Activated CD4-positive, alpha-beta T cell treated with anti-CD3 and anti-CD28 coated beads, Interleukin-2, amount 10 ng/mL, durations not matched to agents 7 days and 5 days (primary cell): ENCODE measurements at regions not wholly inside any gene's neighbourhood (a gene's known extent, or its start where the extent isn't known, plus 50 kb on each side); places are given as distances from the start of the nearest gene placed in this dataset.

Experiments used
- CTCF ChIA-PET: fragments of 350-600 bp; sonication (Branson Sonifier 250); formaldehyde crosslinking; loops from one replicate; lab custom pipeline; 2021; ENCODE audit warnings: antibody characterized with exemption; lab: Charles Lee
- POLR2A ChIA-PET: fragments of 350-600 bp; sonication (Branson Sonifier 250); formaldehyde crosslinking; loops from one replicate; lab custom pipeline; 2021; ENCODE audit warnings: antibody characterized with exemption; lab: Charles Lee
- DNase-seq: peaks from one replicate; pipeline ENCODE4 v3.0.0-alpha.2; 2020
- H3K27ac Mint-ChIP-seq: one replicate; pipeline ENCODE4 v1.8.0; 2021; ENCODE audit warnings: mild to moderate bottlenecking, moderate library complexity, mixed read lengths
- H3K27me3 Mint-ChIP-seq: one replicate; pipeline ENCODE4 v1.8.0; 2021; ENCODE audit warnings: mixed read lengths
- H3K36me3 Mint-ChIP-seq: one replicate; pipeline ENCODE4 v1.8.0; 2021; ENCODE audit warnings: low read depth, mixed read lengths
- H3K4me1 Mint-ChIP-seq: one replicate; pipeline ENCODE4 v1.8.0; 2021; ENCODE audit warnings: mixed read lengths
- H3K4me3 Mint-ChIP-seq: one replicate; pipeline ENCODE4 v1.8.0; 2021; ENCODE audit warnings: mild to moderate bottlenecking, moderate library complexity, mixed read lengths
- H3K9me3 Mint-ChIP-seq: one replicate; pipeline ENCODE4 v1.8.0; 2021; ENCODE audit warnings: mixed read lengths

DNA sequence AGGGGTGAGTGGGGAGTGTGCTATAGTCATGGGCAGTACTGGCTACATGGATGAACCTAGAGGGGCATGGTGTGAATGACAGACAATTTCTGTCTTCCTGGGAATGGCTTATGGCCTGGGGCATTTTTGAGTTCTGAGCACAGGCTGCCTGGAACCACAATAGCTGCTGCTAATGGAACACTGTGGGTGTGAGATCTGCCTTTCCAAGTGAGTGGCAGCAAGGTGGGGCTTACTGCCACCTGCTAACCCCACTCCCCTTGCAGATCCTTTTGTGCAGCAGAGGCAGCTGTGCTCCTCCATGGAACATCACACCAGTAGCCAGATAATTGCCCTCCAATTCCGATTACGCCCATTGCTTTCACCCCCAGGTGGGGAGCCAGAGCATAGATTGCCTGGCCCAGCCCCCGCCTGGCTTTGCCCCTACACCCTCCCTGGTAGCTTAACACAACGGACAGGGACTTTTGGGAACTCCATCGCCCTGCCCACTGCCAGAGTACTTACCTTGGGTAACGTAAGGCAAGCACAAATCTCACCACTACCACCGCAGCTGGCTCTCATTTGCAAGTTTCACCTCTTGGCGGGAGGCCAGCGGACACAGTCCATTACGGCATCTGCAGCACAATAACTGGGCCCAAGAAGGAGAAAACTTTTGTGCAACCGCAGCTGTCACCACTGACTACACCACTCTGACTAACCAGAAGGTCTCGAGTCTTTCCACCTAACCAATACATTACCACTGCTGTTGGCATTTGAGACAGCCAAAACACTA, 421.2 kb upstream of the NWD2 start:
- H3K4me3 Mint-ChIP-seq = no peak overlapping the region
- no peaks in the 10 kb centered on the region for H3K36me3 Mint-ChIP-seq
- H3K27me3 Mint-ChIP-seq = no peaks in the 10 kb centered on the region
- no peak for DNase-seq
- ChIA-PET CTCF (interaction anchor here (1.2 kb wide), 1 partner anchor 68 kb away, joined by 3 read pairs; no protein-coding TSS in a partner anchor), POLR2A (no interaction called here)
- H3K4me1 Mint-ChIP-seq = no peaks in the 10 kb centered on the region
- H3K27ac Mint-ChIP-seq = no peak overlapping the region
- H3K9me3 Mint-ChIP-seq = no peaks in the 10 kb centered on the region

DNA sequence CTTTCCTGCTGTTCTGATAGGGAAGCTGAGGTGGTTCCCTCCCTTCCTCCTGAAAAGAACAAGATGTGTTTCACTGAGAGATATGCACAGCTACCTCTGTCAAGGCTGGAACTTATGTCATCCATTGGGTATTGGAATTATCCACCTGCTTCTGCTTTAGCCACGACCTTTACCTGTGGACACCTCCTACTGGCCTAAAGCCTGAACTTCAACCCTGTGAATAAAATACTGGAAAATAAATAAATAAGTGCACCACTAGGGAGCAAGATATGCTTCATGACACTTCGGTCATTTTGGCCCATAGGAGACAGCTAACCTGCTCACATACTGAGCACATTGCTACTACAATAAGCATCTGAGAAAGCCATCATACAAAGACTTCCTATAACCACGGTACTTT, 419.9 kb upstream of the NWD2 start:
- H3K9me3 Mint-ChIP-seq = no peaks in the 10 kb centered on the region
- no peaks in the 10 kb centered on the region for H3K4me1 Mint-ChIP-seq
- no peaks in the 10 kb centered on the region for H3K27me3 Mint-ChIP-seq
- H3K27ac Mint-ChIP-seq = no peak overlapping the region
- H3K36me3 Mint-ChIP-seq = no peaks in the 10 kb centered on the region
- CTCF ChIA-PET = interaction anchor here (1.2 kb wide), 1 partner anchor 69 kb away, joined by 3 read pairs; no protein-coding TSS in a partner anchor
- H3K4me3 Mint-ChIP-seq = no peak overlapping the region
- DNase-seq = no peak
- POLR2A ChIA-PET = no interaction called here

DNA sequence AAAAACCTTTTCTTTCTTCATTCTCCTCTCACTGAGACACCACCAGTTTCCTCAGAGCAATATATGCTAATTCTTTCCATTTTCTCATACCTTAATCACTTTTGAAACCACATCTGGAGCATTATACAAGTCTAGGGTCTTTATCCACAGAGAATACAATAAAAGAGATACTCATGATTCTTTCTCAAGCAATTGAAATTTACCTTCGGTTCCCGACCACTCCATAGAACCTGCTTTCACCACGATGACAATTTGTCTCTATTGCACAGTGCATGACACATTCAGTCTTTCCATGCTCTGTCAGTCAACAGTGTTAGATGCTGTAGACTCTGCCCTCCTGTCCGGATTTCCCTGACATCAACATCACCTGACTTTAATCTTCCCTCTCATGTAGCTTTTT, 409.3 kb upstream of the NWD2 start:
- POLR2A ChIA-PET = no interaction called here
- H3K4me1 Mint-ChIP-seq = no peaks in the 10 kb centered on the region
- CTCF ChIA-PET = no interaction called here
- DNase-seq = no peak
- H3K27ac Mint-ChIP-seq = no peak overlapping the region
- no peaks in the 10 kb centered on the region for H3K9me3 Mint-ChIP-seq
- no peak overlapping the region for H3K4me3 Mint-ChIP-seq
- H3K36me3 Mint-ChIP-seq = no peaks in the 10 kb centered on the region
- H3K27me3 Mint-ChIP-seq = no peaks in the 10 kb centered on the region

DNA sequence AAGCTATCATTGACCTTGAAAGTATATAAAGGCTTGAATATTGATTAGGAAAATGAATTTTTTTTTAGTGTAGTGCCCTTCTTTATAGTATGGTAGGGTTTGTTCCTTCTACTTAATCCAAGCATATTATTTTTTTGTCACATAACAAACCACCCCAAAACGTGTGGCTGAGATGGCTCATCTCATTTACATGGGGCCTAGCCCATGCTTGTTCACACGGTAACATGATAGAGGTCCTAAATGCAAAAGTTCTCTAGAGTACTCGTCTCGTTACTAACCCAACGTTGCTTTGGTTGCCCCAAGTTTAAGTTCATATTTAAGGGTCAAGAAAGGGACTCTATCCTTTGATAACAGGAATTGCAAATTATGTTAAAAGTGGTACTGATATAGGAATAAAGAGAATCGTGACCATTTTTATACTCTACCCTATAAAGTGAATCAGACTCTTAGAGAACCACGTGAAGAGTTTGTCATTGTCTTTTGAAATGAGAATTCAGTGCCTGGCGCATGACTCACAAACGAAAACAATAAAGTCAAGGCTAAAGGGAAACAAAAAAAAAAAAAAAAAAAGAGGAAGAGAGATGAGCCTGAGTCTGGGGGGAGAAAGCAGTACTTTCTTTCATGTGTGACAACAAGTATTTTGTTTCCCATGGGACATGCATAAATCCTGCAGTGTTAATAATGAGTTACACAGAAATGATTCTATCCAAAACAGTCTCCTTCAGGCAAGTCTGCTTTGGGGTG, 402.8 kb upstream of the NWD2 start:
- H3K9me3 Mint-ChIP-seq = no peaks in the 10 kb centered on the region
- H3K4me1 Mint-ChIP-seq = peaks cover 7% of the 10 kb centered on the region
- CTCF ChIA-PET = no interaction called here
- POLR2A ChIA-PET = no interaction called here
- no peak for DNase-seq
- no peaks in the 10 kb centered on the region for H3K27me3 Mint-ChIP-seq
- H3K36me3 Mint-ChIP-seq = no peaks in the 10 kb centered on the region
- H3K4me3 Mint-ChIP-seq = no peak overlapping the region
- H3K27ac Mint-ChIP-seq = no peak overlapping the region

DNA sequence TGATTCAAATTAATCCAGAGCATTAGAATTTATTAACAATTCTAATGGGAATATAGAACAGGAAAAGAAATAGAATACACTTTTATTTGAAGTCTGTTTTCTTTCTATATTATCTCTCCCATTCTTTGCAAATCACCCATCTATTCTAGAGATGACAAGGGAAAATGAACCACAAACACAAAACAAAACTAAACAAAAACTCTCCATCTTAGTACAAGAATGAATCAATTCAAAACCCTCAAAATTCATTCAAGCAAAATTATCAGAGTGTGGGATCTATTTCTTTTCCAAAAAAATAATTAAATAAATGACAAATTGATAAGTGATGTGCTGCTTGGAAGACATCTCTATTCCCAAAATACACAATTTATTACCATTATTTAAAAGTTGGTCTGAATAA, 400.1 kb upstream of the NWD2 start:
- POLR2A ChIA-PET = no interaction called here
- no peak overlapping the region for H3K4me3 Mint-ChIP-seq
- peaks cover 7% of the 10 kb centered on the region for H3K4me1 Mint-ChIP-seq
- no peaks in the 10 kb centered on the region for H3K27me3 Mint-ChIP-seq
- H3K9me3 Mint-ChIP-seq = no peaks in the 10 kb centered on the region
- CTCF ChIA-PET = no interaction called here
- no peak overlapping the region for H3K27ac Mint-ChIP-seq
- H3K36me3 Mint-ChIP-seq = no peaks in the 10 kb centered on the region
- no peak for DNase-seq

DNA sequence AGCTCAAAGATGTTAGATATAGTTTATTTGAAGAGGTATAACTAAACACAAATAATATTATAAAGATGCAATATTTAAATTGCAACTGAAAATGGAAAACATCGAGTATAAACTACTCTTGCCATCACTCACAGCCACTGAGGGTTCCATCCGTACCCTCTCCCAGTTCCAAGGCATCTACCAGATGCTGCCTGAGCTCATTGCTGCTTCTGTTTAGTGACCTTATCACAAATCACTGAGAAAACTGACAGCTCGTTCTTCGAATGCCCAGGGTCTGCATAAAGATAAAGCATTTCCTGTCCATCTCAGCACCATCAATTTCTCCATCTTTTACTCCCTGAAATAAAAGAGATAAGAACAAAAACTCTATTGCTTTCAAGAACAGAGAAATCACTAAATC, 391.7 kb upstream of the NWD2 start:
- H3K27ac Mint-ChIP-seq = no peak overlapping the region
- CTCF ChIA-PET = no interaction called here
- POLR2A ChIA-PET = no interaction called here

DNA sequence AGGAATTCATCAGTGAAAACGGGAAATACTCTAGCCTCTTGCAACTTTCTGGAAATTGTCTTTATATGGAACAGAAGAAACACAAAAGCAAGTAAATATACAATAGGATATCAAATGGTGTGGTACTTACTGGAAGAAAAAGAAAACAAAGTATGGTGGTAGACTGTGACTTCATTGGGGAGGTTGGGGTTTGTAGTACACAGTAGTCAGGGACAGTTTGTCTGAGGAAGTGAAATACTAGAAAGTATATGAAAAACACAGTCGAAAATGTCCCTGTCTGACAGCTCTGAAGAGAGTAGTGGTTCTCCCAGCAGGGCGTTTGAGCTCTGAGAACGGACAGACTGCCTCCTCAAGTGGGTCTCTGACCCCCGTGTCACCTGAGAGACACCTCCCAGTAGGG, 390.0 kb upstream of the NWD2 start:
- DNase-seq = no peak
- Mint-ChIP-seq H3K4me3 (no peak overlapping the region), H3K27me3 (no peaks in the 10 kb centered on the region), H3K36me3 (no peaks in the 10 kb centered on the region), H3K4me1 (no peaks in the 10 kb centered on the region), H3K9me3 (peaks cover 3% of the 10 kb centered on the region), H3K27ac (no peak overlapping the region)
- POLR2A ChIA-PET = no interaction called here
- CTCF ChIA-PET = no interaction called here

More for the DNA sequence above, 391.7 kb upstream of the NWD2 start:
- no peaks in the 10 kb centered on the region for H3K36me3 Mint-ChIP-seq
- H3K4me1 Mint-ChIP-seq = no peaks in the 10 kb centered on the region
- H3K9me3 Mint-ChIP-seq = no peaks in the 10 kb centered on the region
- DNase-seq = no peak
- H3K4me3 Mint-ChIP-seq = no peak overlapping the region
- no peaks in the 10 kb centered on the region for H3K27me3 Mint-ChIP-seq

DNA sequence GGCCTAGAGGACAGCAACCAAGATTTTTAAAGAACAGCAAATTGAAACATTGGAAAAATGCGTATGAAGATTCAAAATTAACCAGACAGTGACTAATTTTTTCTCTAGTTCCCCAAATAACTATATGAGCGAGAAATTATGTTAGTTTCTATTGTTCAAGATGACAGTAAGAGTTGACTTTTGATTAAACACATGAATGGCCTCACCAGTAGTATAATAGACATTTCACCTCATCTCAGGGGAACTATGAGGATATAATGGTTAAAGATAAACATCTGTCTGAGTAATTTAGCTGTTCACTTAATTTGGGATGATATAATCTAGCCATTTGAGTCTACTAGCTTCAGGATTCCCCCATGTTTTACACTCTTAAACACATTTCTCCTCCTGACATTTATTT, 380.9 kb upstream of the NWD2 start:
- POLR2A ChIA-PET = no interaction called here
- H3K27me3 Mint-ChIP-seq = no peaks in the 10 kb centered on the region
- DNase-seq = no peak

DNA sequence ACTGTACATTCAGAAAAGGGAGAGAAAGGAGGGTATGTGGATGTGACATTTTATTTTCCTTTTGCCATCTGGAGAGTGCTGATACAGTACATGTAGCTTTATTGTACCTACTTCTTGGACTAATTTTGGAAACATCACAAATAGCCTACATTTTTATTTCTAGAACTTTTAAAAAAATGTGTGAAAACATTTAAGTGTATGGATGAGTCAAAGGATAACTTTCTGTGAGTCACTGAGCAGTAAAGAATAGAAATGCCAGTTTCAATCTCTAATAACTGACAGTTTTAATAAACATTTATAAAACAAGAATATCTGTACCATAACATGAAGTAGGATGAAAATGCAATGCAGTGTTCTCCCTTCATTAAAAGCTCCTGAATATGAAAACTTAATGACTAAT, 374.4 kb upstream of the NWD2 start:
- H3K36me3 Mint-ChIP-seq = no peaks in the 10 kb centered on the region
- DNase-seq = no peak
- H3K4me3 Mint-ChIP-seq = no peak overlapping the region
- H3K27ac Mint-ChIP-seq = no peak overlapping the region
- H3K4me1 Mint-ChIP-seq = no peaks in the 10 kb centered on the region
- CTCF ChIA-PET = interaction anchor here (1.5 kb wide), 1 partner anchor 9 kb away, joined by 3 read pairs; no protein-coding TSS in a partner anchor
- no peaks in the 10 kb centered on the region for H3K27me3 Mint-ChIP-seq
- POLR2A ChIA-PET = no interaction called here
- H3K9me3 Mint-ChIP-seq = no peaks in the 10 kb centered on the region

More for the DNA sequence above, 380.9 kb upstream of the NWD2 start:
- Mint-ChIP-seq H3K27ac (no peak overlapping the region), H3K4me3 (no peak overlapping the region), H3K9me3 (peaks cover 3% of the 10 kb centered on the region), H3K36me3 (no peaks in the 10 kb centered on the region), H3K4me1 (no peaks in the 10 kb centered on the region)
- CTCF ChIA-PET = no interaction called here

DNA sequence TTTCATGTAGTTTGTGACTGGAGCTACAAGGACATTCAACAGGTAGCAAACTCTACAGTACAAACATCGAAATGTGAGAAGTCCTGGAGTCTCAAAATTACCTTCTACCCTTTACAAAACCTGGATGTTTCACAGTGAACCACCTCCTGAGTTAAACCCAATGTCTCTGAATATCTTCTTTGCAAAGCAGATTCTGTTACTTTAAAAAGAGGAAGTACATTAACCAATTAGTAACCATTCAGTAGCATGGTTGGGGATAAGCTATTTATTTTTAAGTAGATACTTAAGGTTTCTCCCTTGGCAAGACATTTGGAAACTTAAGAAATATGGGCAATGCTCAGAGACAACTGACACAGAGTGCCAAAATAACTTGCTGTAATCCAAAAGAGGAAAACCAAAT, 371.9 kb upstream of the NWD2 start:
- ChIA-PET CTCF (no interaction called here), POLR2A (no interaction called here)
- Mint-ChIP-seq H3K9me3 (no peaks in the 10 kb centered on the region), H3K4me1 (no peaks in the 10 kb centered on the region), H3K36me3 (no peaks in the 10 kb centered on the region), H3K27me3 (no peaks in the 10 kb centered on the region), H3K27ac (no peak overlapping the region), H3K4me3 (no peak overlapping the region)
- no peak for DNase-seq

DNA sequence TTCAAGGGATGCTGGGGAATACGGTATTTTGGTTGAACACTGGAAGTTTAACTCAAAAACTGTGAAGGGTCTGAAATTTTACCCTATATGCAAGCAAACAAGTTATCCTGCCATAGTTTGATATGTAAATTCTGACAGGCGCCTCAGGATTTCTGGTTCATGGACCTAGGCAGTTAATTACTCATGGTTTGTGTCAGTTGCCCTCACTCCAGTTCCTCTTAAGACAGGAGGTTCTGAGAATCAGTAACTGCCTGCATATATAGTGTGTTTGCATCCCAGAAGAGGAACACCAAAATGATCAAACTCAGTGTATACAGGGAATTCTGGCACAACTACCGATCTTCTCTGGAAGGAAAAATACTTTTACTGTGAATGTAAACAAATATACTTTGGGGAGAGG, 360.4 kb upstream of the NWD2 start:
- Mint-ChIP-seq H3K4me1 (no peaks in the 10 kb centered on the region), H3K9me3 (no peaks in the 10 kb centered on the region), H3K27ac (no peak overlapping the region), H3K27me3 (no peaks in the 10 kb centered on the region), H3K36me3 (no peaks in the 10 kb centered on the region), H3K4me3 (no peak overlapping the region)
- DNase-seq = no peak
- ChIA-PET POLR2A (no interaction called here), CTCF (no interaction called here)

DNA sequence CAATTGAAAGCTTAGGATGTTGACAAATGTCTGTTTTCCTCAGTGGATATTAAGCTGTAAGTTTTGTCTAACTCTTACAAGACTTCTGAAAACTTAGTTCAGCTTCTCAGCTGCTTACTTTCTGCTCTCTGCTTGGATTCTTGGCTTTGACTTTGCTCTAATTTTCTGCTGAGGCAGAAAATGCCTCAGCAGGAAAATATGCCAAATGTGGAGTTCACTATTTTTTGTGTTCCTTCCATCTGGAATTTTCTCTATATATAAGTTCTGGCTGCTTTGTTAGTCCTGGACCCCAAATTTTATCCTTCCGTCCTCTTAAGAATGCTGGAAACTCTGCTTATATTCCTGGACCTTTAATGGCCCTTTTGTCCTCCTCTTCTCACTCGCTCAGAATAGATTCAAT, 352.6 kb upstream of the NWD2 start:
- H3K27me3 Mint-ChIP-seq = no peaks in the 10 kb centered on the region
- no peaks in the 10 kb centered on the region for H3K9me3 Mint-ChIP-seq

DNA sequence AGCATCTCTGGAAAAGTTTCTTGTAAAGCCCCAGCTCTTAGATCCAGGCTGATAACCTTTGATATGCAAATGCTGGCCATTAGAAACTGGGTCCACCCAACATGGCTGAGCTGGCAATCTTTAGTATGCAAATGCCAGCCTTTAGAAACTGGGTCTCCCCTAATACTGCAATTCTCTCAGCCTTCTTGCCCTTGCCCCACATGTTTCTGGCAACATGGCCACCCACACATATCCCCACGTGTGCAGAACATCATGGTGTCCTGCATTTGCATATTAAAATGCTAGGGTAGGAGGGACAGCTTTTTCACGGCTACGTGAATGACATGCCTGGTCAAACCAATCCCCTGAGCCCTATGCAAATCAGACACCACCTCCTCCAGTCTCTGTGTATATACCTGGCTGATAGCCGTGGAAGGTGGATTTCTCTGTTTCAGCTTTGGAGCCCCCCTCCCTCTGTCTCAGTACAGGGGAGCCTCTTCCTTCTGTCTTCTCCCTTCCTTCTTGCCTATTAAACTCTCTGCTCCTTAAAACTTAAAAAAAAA, 344.0 kb upstream of the NWD2 start:
- no peak for DNase-seq
- Mint-ChIP-seq H3K36me3 (no peaks in the 10 kb centered on the region), H3K27me3 (no peaks in the 10 kb centered on the region), H3K27ac (no peak overlapping the region), H3K4me3 (no peak overlapping the region), H3K4me1 (no peaks in the 10 kb centered on the region), H3K9me3 (no peaks in the 10 kb centered on the region)
- CTCF ChIA-PET = no interaction called here
- POLR2A ChIA-PET = no interaction called here

More for the DNA sequence above, 352.6 kb upstream of the NWD2 start:
- CTCF ChIA-PET = no interaction called here
- no peaks in the 10 kb centered on the region for H3K36me3 Mint-ChIP-seq
- no peak overlapping the region for H3K4me3 Mint-ChIP-seq
- H3K27ac Mint-ChIP-seq = no peak overlapping the region
- POLR2A ChIA-PET = no interaction called here
- no peaks in the 10 kb centered on the region for H3K4me1 Mint-ChIP-seq
- DNase-seq = no peak
